HG02885 (cell line): ENCODE measurements at regions not wholly inside any gene's neighbourhood (a gene's known extent, or its start where the extent isn't known, plus 50 kb on each side); places are given as distances from the start of the nearest gene placed in this dataset.
A peak's percentile ranks its signal among the peaks of the same experiment; 100 is the strongest.

ENCODE experiments used
- ATAC-seq: cut with Tn5 transposase; IDR thresholded peaks from one replicate; pipeline ENCODE4 v1.9.1; 2021; ENCODE audit warnings: mild to moderate bottlenecking; ENCODE audit not compliant: unreplicated experiment, poor library complexity

- ATAC-seq, result no peak
These were observed 673.6 kb upstream of the NR5A2 start for GRCh38 chr1:199353906-199354305.

- ATAC-seq, result no peak
These were observed 670.9 kb upstream of the NR5A2 start for GRCh38 chr1:199356561-199356960.

- no peak for ATAC-seq
These were observed 669.9 kb upstream of the NR5A2 start for GRCh38 chr1:199357599-199357998.

GRCh38 chr1:199362996-199363395 is 664.5 kb upstream of the NR5A2 start:
- ATAC-seq, result no peak

- no peak for ATAC-seq
These were observed 654.4 kb upstream of the NR5A2 start for GRCh38 chr1:199373139-199373538.

GRCh38 chr1:199377211-199377610 is 650.3 kb upstream of the NR5A2 start:
- no peak for ATAC-seq

- ATAC-seq, result no peak
These were observed 643.7 kb upstream of the NR5A2 start for GRCh38 chr1:199383793-199384192.

- ATAC-seq, result no peak
These were observed 632.7 kb upstream of the NR5A2 start for GRCh38 chr1:199394856-199395255.

- ATAC-seq, result no peak
These were observed 631.1 kb upstream of the NR5A2 start for GRCh38 chr1:199396456-199396855.

- peak; percentile 88 for ATAC-seq
These were observed 627.4 kb upstream of the NR5A2 start for GRCh38 chr1:199399996-199400724.

GRCh38 chr1:199403531-199404116 is 623.9 kb upstream of the NR5A2 start:
- no peak for ATAC-seq

- no peak for ATAC-seq
These were observed 623.3 kb upstream of the NR5A2 start for GRCh38 chr1:199404191-199404590.

GRCh38 chr1:199404976-199405375 is 622.5 kb upstream of the NR5A2 start:
- ATAC-seq, result no peak

- ATAC-seq, result no peak
These were observed 621.8 kb upstream of the NR5A2 start for GRCh38 chr1:199405634-199406196.

- no peak for ATAC-seq
These were observed 617.0 kb upstream of the NR5A2 start for GRCh38 chr1:199410462-199410861.

- ATAC-seq, result no peak
These were observed 616.0 kb upstream of the NR5A2 start for GRCh38 chr1:199411506-199411905.

GRCh38 chr1:199422206-199422605 is 605.3 kb upstream of the NR5A2 start:
- no peak for ATAC-seq

- no peak for ATAC-seq
These were observed 579.6 kb upstream of the NR5A2 start for GRCh38 chr1:199447906-199448305.

GRCh38 chr1:199448646-199449045 is 578.9 kb upstream of the NR5A2 start:
- no peak for ATAC-seq

- no peak for ATAC-seq
These were observed 578.3 kb upstream of the NR5A2 start for GRCh38 chr1:199449221-199449620.

- no peak for ATAC-seq
These were observed 577.8 kb upstream of the NR5A2 start for GRCh38 chr1:199449681-199450080.

GRCh38 chr1:199452627-199453026 is 574.9 kb upstream of the NR5A2 start:
- no peak for ATAC-seq
